HG03025 (cell line): ENCODE measurements at regions not wholly inside any gene's neighbourhood (a gene's known extent, or its start where the extent isn't known, plus 50 kb on each side); places are given as distances from the start of the nearest gene placed in this dataset.

ENCODE experiments used
- ATAC-seq: cut with Tn5 transposase; IDR thresholded peaks from one replicate; pipeline ENCODE4 v1.9.1; 2021; ENCODE audit warnings: mild to moderate bottlenecking, moderate library complexity; ENCODE audit not compliant: unreplicated experiment, low FRiP score

DNA sequence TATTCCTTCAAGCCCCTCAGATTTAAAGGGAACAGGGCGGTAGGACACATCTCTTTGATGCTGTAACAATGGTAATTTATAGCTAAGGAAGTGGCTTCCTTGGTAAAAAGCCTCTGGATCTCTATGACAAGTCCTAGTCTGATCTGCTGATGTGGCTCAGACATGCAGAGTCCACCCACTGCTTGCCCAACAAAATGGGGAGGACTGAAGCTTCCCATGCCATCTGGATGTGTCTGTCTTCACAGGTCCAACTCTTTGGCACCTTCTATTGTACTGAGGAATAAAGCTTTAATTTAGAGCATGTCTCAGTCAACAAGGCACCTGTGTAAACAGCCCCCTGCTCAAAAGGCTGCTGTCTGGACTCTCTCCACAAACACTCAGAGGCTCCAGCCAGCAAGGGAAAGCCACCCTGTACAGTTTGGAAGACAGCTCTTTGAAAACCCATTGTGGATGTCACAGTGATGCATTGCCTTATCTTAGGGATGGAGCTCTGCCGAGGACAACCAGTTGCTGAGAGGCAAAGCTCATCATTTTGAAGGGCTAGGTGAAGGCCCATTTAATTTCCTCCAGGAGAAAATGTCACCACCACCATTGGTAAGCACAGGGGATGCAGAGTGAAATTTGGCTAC is 348.6 kb upstream of the GRM7 start:
- no peak for ATAC-seq

GRCh38 chr3:6516143-6516542 is 344.8 kb upstream of the GRM7 start:
- ATAC-seq = no peak

GRCh38 chr3:6516694-6517093 is 344.2 kb upstream of the GRM7 start:
- ATAC-seq = no peak

- no peak for ATAC-seq
These were observed 342.1 kb upstream of the GRM7 start for GRCh38 chr3:6518709-6519345.

DNA sequence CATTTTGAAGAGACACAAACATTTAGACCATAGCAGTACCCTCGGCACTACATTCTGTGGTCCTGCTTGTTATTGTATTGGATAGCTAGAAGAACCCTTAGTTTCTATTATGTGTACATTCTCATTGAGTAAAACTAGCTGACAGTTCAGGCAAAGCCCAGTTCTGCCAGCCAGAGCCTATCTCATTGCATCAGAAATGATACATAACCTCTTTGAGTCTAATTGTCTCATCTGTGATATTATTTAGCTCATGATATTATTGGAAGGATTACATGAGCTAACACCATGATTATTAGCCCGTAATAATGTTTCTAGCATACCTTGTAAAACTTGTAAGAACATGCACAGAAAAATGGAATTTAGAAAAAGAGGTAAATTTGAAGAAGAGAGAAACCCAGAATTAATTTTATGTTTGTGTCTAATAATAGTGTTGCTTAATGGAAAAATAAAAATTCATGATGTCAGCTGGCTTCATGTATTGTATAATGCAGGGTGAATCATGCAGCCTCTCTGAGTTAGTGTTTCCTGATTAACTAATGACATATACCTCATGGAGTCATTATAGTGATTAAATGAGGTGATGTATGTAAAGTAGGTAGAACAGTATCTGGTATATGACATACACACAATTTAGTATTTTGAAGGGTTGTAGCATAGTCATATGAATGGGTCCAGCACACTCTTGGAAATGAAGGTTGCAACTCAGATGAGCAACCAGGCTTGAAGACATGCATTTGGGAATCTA is 339.4 kb upstream of the GRM7 start:
- ATAC-seq = no peak

DNA sequence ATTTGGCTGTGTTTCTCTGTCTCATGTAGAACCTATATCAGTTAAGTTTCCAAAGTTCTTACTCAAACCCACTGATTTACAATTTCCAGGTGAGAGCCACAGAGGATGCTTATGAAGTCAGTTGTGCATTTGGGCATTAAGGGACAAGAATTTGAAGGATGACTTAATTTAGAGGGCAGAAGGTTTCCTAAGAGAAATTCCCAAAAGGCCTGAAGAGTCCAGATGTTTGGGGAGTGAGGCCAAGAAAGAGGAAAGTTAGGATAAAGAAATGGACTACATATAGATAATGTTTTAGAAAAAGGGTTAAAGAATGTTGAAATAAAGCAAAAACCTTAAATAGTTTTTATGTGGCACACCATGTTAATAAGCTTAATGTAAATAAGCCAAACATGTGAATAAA is 338.7 kb upstream of the GRM7 start:
- no peak for ATAC-seq

- no peak for ATAC-seq
These were observed 337.9 kb upstream of the GRM7 start for GRCh38 chr3:6523043-6523442.

- no peak for ATAC-seq
These were observed 336.4 kb upstream of the GRM7 start for GRCh38 chr3:6524479-6524878.

- ATAC-seq = no peak
These were observed 334.6 kb upstream of the GRM7 start for GRCh38 chr3:6526321-6526720.

- ATAC-seq = no peak
These were observed 334.1 kb upstream of the GRM7 start for GRCh38 chr3:6526861-6527260.

DNA sequence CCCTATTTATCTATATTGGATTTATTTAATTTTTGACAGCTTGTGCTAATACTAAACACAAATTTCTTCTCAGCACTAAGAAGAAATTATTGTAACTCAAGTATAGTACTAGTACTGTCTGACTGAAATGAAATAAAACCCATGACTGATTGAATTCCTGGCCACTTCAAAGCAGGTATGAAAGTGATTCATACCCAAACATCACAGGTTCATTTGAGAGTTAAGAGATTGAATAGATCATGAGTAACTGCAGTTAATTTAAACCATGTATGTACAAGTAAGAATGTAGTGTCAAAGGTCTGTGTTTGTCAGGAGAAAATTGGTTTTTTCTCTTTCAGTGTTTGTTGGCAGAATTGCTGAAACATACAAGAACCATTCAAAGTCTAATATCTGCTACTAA is 332.0 kb upstream of the GRM7 start:
- no peak for ATAC-seq

DNA sequence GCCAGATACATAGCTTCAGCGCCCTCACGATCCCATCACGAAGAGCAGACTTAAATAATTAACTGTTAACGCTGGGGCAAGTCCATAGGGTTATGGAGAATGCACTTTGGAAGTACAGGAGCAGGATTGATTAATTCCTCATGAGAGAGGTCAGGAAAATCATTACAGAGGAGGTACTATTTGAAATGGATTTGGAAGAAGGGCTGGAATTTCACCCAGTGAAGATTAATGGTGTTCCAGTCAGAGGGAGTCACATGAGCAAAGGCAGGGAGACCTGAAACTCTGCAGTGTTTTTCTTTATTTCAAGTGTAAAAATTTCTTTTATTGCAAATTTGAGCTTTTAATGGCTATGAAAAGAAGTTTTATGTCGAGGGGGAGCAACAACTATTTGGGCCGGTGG is 329.8 kb upstream of the GRM7 start:
- no peak for ATAC-seq

- no peak for ATAC-seq
These were observed 328.8 kb upstream of the GRM7 start for GRCh38 chr3:6532101-6532500.

- ATAC-seq = no peak
These were observed 319.9 kb upstream of the GRM7 start for GRCh38 chr3:6540981-6541380.

DNA sequence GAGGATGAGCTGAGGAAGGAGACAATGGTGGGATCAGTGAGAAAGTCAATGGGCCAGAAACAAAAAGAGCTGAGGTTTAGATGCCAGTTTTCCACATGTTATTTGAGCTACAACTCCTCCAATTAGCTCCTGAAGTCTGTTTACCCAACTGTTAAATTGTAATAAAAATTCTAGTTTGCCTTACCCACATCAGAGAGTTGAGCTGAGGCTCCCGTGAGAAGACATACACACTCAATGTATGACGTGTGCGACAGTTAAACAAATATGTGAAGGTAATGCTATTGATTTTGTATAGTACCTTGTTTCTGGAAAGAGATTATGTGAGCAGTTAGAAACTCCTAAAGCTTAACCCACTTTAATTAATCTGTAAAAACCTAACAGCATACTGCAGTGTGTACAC is 318.1 kb upstream of the GRM7 start:
- no peak for ATAC-seq

- ATAC-seq = no peak
These were observed 311.6 kb upstream of the GRM7 start for GRCh38 chr3:6549296-6549695.

DNA sequence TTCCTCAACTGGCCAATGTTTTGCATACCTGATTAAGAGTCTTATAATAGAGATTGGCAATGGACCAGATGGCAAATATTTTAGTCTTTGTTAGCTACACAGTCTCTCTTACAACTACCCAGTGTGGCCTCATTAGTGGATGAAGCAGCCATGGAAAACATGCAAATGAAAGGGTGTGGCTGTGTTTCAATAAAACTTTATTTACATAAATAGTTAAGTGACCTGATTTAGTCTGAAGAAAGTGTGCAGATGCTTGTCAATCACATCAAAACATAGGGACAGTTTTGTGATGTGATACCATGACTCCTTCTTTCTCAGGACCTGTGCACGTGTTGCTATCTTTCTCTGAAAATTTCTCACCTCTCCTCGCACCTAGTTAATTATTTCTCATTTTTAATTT is 309.8 kb upstream of the GRM7 start:
- no peak for ATAC-seq

DNA sequence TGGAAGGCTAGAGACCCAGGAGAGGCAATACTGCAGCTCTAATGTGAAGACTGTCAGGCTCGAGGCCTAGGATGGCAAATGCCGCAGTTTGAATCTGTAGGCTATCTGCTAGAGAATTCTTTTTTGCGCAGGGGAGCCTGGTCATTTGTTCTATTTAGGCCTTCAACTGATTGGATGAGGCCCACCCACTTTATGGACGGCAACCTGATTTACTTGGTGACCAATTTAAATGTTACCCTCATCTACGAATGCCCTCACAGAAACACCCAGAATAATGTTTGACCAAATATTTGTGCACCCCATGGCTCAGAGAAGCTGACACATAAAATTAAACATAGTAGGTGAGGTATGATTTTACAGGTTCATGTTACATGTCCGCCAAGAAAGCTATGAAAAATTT is 300.7 kb upstream of the GRM7 start:
- no peak for ATAC-seq

- no peak for ATAC-seq
These were observed 293.7 kb upstream of the GRM7 start for GRCh38 chr3:6567241-6567640.

DNA sequence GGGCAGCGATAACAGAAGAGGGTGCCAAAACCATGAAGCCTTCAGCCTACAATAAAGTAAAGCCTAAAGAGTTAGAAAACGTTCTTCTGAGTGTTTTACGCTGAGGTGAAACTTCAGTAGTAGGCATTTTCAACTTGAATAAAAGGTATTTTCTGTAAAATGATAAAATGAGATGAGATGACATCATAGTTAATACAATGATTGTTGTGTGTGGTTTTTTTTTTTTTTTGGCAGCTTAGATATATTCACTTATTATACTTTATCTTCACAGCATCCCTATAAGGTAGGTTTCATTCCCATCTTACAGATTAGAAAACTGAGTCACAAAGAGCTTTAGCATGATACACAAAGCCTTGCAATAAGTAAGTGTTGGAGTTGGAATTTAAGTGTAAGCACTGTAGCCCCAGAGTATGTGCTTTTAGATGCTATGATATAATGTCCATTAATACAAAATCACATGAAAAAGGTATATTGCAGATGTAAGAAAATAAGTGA is 291.9 kb upstream of the GRM7 start:
- ATAC-seq = no peak

GRCh38 chr3:6571448-6571847 is 289.5 kb upstream of the GRM7 start:
- no peak for ATAC-seq

DNA sequence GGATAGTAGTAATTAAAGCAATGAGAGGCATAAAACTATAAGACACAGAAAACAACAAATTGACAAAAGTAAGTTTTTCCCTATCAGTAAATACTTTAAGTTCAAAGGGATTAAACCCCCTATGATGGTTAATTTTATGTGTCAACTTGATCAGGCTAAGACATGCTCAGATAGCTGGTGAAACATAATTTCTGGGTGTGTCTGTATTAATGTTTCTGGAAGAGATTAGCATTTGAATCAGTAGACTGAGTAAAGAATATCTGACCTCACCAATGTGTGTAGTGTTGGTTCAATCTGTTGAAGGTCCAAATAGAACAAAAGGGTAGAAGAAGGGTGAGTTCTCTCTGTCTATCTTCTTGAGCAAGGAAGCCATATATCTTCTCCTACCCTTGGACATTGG is 283.3 kb upstream of the GRM7 start:
- ATAC-seq = no peak
